Fibroblast of the aortic adventitia (primary cell): ENCODE measurements at regions not wholly inside any gene's neighbourhood (a gene's known extent, or its start where the extent isn't known, plus 50 kb on each side); places are given as distances from the start of the nearest gene placed in this dataset.

Experiments
- DNase-seq: peaks from one replicate; pipeline ENCODE4 v3.0.0-alpha.2; 2010; ENCODE audit warnings: low read depth
- H3K4me3 ChIP-seq: 2 replicates; pipeline ENCODE4 v1.5.1; 2011; ENCODE audit warnings: low read depth, mild to moderate bottlenecking, control low read depth, low read length, moderate library complexity
- TF ChIP-seq, protein P1 (sequence below): IDR thresholded peaks from 2 replicates; pipeline ENCODE4 v1.5.1; 2011; ENCODE audit warnings: mild to moderate bottlenecking, low read length, control low read depth, inconsistent platforms; ENCODE audit not compliant: insufficient read depth

DNA sequence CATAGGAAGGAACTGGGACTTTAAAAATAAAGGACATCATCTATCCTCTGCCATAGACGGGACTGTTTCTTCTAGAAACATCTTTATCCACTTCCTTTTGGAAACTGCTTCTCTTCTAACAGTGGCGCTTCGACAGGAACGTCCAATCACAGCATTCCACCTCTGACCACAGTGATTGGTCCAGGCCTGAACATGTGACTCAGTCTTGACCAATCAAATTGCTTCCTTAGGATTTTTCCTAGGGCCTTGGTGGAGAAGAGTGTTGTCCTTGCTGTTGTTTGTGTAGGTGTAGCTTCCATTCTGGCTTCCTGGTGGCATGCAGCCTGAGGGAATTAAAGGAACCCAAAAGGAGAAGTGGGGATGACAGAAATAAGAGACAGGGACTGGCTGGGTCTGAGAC is 182.4 kb upstream of the TBX3 start:
- TF ChIP-seq, protein P1, sequence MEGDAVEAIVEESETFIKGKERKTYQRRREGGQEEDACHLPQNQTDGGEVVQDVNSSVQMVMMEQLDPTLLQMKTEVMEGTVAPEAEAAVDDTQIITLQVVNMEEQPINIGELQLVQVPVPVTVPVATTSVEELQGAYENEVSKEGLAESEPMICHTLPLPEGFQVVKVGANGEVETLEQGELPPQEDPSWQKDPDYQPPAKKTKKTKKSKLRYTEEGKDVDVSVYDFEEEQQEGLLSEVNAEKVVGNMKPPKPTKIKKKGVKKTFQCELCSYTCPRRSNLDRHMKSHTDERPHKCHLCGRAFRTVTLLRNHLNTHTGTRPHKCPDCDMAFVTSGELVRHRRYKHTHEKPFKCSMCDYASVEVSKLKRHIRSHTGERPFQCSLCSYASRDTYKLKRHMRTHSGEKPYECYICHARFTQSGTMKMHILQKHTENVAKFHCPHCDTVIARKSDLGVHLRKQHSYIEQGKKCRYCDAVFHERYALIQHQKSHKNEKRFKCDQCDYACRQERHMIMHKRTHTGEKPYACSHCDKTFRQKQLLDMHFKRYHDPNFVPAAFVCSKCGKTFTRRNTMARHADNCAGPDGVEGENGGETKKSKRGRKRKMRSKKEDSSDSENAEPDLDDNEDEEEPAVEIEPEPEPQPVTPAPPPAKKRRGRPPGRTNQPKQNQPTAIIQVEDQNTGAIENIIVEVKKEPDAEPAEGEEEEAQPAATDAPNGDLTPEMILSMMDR: no peak
- H3K4me3 ChIP-seq: no peak overlapping the region
- DNase-seq: no peak

DNA sequence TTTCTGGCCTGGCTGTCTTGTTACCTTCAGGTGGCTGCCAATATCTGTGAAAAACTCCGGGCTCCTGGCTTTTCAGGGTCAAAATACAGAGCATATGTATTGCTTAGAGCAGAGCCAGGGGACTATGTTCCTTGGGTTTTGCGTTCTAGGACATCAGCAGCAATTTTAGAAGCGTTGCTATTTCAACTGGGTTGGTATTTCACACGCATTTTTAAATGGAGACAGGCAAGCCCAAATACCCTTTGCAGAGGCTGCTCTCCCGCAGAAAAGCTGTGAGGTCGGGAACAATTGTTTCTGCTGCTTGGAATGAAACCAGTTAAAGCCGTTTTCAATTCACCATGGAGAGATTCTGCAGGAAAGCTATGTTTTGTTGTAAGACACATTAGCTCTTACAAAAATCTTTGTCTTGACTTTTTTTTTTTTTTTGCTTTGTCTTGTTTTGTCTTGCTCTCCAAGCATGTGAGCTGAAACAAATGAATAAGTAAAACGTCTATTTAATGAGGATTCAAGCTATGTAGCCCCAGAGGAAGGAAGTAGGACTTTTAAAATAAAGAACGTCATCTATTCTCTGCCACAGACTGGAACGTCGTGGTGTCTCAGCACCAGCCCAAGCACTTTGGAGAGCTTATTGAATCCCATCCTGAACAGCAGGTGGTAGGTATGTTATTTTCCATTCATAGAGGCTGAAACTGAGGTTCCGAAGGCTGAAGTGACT is 181.0 kb upstream of the TBX3 start:
- TF ChIP-seq, protein P1: no peak
- peak; percentile 37 for DNase-seq
- no peak overlapping the region for H3K4me3 ChIP-seq

DNA sequence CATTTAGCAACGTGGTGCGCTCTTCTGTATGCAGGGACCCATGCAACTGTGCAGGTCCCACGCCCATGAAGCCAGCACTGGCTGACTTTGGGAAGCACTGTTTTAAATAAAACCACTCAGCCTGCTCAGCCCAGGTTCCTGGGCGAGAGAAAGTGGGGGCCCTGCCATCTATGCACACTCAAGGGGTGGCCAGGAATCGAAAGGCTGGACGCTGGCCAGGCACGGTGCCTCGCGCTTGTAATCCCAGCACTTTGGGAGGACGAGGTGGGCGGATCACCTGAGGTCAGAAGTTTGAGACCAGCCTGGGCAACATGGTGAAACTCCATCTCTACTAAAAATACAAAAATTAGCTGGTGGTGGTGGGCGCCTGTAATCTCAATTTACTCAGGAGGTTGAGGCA is 179.9 kb upstream of the TBX3 start:
- TF ChIP-seq, protein P1: no peak
- H3K4me3 ChIP-seq: no peak overlapping the region
- DNase-seq: no peak

DNA sequence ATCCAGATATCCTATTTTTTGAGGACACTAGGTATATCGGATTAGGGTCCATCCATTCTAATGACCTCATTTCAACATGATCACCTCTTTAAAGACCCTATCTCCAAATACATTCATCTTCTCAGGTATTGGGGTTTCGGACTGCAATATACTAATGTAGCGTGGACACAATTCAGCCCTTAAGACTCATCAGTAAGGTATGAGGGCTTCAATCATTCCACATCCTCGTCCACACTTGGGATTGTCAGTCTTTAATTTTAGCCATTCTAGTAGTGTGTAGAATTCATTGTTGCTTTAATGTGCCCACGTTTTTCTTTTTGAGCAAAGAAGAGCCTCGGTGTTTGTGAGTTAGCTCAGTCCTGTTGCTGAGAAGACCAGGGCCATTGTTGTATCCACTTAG is 177.0 kb upstream of the TBX3 start:
- TF ChIP-seq, protein P1: no peak
- DNase-seq: no peak
- H3K4me3 ChIP-seq: no peak overlapping the region

DNA sequence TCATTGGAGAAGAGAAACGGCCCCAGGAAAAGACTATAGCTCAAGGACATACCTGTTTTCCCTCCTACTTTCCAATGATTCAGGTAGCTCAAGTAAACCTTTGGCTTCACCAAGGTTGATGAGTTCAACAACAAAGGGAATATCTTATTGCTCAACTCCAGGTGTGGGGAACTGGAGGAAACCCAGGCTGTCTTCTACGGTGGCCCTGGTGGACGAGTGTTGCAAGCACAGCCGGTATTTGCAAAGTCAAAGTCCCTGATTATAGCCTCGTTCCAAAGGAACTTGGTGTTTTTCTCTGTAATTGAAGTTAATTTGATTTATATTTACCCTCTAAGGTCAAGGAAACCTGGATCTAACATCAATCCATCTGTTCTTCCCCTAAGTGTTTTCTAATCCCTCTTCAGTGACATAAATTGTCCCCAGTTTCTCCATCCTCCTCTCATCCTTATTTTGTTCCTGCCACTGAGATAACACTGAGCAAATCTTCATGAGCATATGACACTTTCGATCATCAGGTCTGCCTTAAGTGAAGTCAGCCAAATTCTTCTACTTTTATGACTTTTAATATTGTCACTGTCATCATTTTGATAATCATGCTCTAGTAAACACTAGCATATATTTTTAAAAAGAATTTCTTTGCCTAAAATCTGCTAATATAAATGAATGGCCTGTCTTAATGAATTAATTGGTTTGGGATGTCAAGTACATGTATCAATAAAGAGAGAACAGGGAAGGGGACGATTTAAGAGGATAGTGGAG is 174.6 kb upstream of the TBX3 start:
- TF ChIP-seq, protein P1: peak; percentile 26
- DNase-seq: no peak

DNA sequence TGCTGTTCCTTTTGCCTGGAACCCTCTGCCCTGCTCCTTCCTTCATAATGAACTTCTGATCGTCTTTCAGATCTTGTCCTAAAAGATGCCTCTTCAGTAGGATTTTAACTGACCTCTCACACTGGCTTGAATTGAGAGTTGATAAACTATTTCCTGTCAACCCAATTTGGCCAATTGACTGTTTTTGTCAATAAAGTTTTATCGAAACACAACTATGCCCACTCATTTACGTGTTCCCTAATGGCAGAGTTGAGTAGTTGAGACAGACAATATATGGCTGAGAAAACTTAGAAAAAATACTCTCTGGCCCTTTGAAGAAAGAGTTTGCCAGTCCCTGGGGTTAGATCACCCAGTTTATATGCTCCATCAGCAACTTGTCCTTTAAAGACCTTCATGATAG is 171.7 kb upstream of the TBX3 start:
- no peak overlapping the region for H3K4me3 ChIP-seq
- TF ChIP-seq, protein P1: no peak
- DNase-seq: no peak

More for the DNA sequence above, 174.6 kb upstream of the TBX3 start:
- no peak overlapping the region for H3K4me3 ChIP-seq
